Left ventricle myocardium inferior (tissue), 1 donor: ENCODE measurements at regions not wholly inside any gene's neighbourhood (a gene's known extent, or its start where the extent isn't known, plus 50 kb on each side); places are given as distances from the start of the nearest gene placed in this dataset.
"Not testable (repeated sequence)": the region's sequence is repeated elsewhere in the genome, so short reads cannot be mapped to it uniquely, and the experiment has no call there.

Experiments used
- DNase-seq: peaks from one replicate; pipeline ENCODE4 v3.0.0-alpha.2; 2020
- H3K27ac ChIP-seq: fragments of 200-600 bp; replicated peaks from 2 replicates; pipeline ENCODE4 v1.8.0; 2021
- H3K27me3 ChIP-seq: fragments of 200-600 bp; 2 replicates; pipeline ENCODE4 v1.8.0; 2021; ENCODE audit warnings: low read depth
- H3K36me3 ChIP-seq: fragments of 200-600 bp; 2 replicates; pipeline ENCODE4 v1.8.0; 2021
- H3K4me1 ChIP-seq: fragments of 200-600 bp; 2 replicates; pipeline ENCODE4 v1.8.0; 2021
- H3K4me3 ChIP-seq: fragments of 200-600 bp; 2 replicates; pipeline ENCODE4 v1.8.0; 2021; ENCODE audit warnings: mild to moderate bottlenecking, moderate library complexity
- H3K9me3 ChIP-seq: fragments of 200-600 bp; replicated peaks from 2 replicates; pipeline ENCODE4 v1.8.0; 2021
- CTCF ChIP-seq: fragments of 200-600 bp; IDR thresholded peaks from 2 replicates; pipeline ENCODE4 v1.8.0; 2021; ENCODE audit warnings: antibody characterized with exemption, mild to moderate bottlenecking, borderline replicate concordance
- intact Hi-C: fragments of 100-400 bp; cut with micrococcal nuclease; formaldehyde crosslinking; loops from one replicate; pipeline ENCODE4 v1.11.0; 2022
- donor health status: DM: no; HTN: yes; CAD: no; lungs with severe emphysema.

GRCh38 chrX:139332441-139332840, 198.1 kb upstream of the F9 start:
- Histone ChIP-seq H3K36me3 (no peaks in the 10 kb centered on the region), H3K4me1 (no peaks in the 10 kb centered on the region), H3K27me3 (no peaks in the 10 kb centered on the region), H3K27ac (no peak overlapping the region), H3K9me3 (peaks cover 6% of the 10 kb centered on the region), H3K4me3 (no peak overlapping the region)
- TF ChIP-seq CTCF, result no peak
- intact Hi-C loops, result no loop called here
- no peak for DNase-seq

GRCh38 chrX:139327355-139327754, 203.2 kb upstream of the F9 start:
- no peak overlapping the region for H3K4me3 ChIP-seq
- peaks cover 16% of the 10 kb centered on the region for H3K9me3 ChIP-seq
- intact Hi-C loops, result no loop called here
- no peaks in the 10 kb centered on the region for H3K36me3 ChIP-seq
- TF ChIP-seq CTCF, result no peak
- H3K27ac ChIP-seq, result no peak overlapping the region
- H3K4me1 ChIP-seq, result no peaks in the 10 kb centered on the region
- no peak for DNase-seq
- no peaks in the 10 kb centered on the region for H3K27me3 ChIP-seq

DNA sequence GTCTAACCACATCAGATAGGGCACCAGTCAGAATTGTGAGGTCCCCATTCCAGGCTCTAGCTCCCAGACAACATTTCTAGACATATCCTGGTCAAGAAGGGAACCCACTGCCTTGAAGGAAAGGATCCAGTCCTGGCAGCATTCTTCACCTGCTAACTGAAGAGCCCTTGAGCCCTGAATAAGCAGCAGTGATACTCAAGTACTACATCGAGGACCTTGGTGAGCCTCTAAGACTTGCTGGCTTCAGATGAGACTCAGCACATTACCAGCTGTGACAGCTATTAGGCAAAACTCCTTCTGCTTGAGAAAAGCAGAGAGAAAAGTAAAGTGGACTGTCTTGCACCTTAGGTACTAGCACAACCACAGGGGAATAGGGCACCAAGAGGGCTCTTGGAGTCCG, 205.8 kb upstream of the F9 start:
- DNase-seq, result no peak
- H3K27ac ChIP-seq, result no peak overlapping the region
- no peaks in the 10 kb centered on the region for H3K27me3 ChIP-seq
- H3K4me3 ChIP-seq, result no peak overlapping the region
- intact Hi-C loops, result no loop called here
- H3K36me3 ChIP-seq, result no peaks in the 10 kb centered on the region
- peaks cover 11% of the 10 kb centered on the region for H3K9me3 ChIP-seq
- TF ChIP-seq CTCF, result no peak
- H3K4me1 ChIP-seq, result no peaks in the 10 kb centered on the region

GRCh38 chrX:139320661-139321354, 209.7 kb upstream of the F9 start:
- DNase-seq, H3K27me3 ChIP-seq, H3K9me3 ChIP-seq, intact Hi-C loops, H3K4me1 ChIP-seq, H3K4me3 ChIP-seq, H3K27ac ChIP-seq, H3K36me3 ChIP-seq: not testable (repeated sequence)

GRCh38 chrX:139306675-139307074, 223.9 kb upstream of the F9 start:
- H3K36me3 ChIP-seq, H3K4me1 ChIP-seq, H3K27ac ChIP-seq, H3K27me3 ChIP-seq, H3K4me3 ChIP-seq, DNase-seq, intact Hi-C loops: not testable (repeated sequence)
- peaks cover 16% of the 10 kb centered on the region for H3K9me3 ChIP-seq

DNA sequence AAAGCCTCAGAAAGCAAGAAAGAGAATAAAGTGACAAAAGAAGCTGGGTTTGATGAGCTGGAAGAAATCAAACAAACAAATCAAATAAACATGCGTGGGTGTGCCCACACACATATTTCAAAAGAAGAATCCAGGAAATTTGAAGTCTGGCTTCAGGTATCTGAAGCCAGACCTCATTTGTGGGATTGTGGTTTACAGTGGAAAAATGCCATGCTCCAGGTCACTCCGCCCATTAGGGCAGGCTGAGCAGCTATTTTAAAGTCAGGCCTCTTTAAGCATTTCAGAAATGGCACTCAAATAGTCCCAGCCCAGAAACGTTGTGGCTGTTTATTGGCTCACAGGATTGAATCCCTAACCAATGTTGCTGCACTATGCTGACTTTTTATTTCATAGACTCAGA, 226.1 kb upstream of the F9 start:
- H3K9me3 ChIP-seq, result peaks cover 16% of the 10 kb centered on the region
- TF ChIP-seq CTCF, result no peak
- H3K36me3 ChIP-seq, result no peaks in the 10 kb centered on the region
- intact Hi-C loops, result no loop called here
- no peak for DNase-seq
- H3K4me3 ChIP-seq, result no peak overlapping the region
- H3K27ac ChIP-seq, result no peak overlapping the region
- H3K27me3 ChIP-seq, result no peaks in the 10 kb centered on the region
- H3K4me1 ChIP-seq, result no peaks in the 10 kb centered on the region
